AG09309 (cell line): ENCODE measurements at regions not wholly inside any gene's neighbourhood (a gene's known extent, or its start where the extent isn't known, plus 50 kb on each side); places are given as distances from the start of the nearest gene placed in this dataset.

Source experiments
- DNase-seq: peaks from one replicate; pipeline ENCODE4 v3.0.0-alpha.2; 2010; ENCODE audit warnings: low read depth
- H3K4me3 ChIP-seq: 2 replicates; pipeline ENCODE4 v1.5.1; 2011; ENCODE audit warnings: mild to moderate bottlenecking, low read depth, low read length, moderate library complexity; ENCODE audit not compliant: control insufficient read depth
- CTCF ChIP-seq: IDR thresholded peaks from 2 replicates; pipeline ENCODE4 v1.5.1; 2011; ENCODE audit warnings: mild to moderate bottlenecking, low read depth, low read length, inconsistent platforms; ENCODE audit not compliant: insufficient read depth, control insufficient read depth; ENCODE audit errors: missing control alignments

- no peak overlapping the region for H3K4me3 ChIP-seq
- DNase-seq, result no peak
- no peak for TF ChIP-seq CTCF
These were observed 860.1 kb upstream of the INTU start for GRCh38 chr4:126772662-126773061.

- no peak for TF ChIP-seq CTCF
- no peak for DNase-seq
- H3K4me3 ChIP-seq, result no peak overlapping the region
These were observed 857.2 kb upstream of the INTU start for GRCh38 chr4:126775485-126776106.

GRCh38 chr4:126776361-126776760 lies 856.4 kb upstream of the INTU start:
- no peak for DNase-seq
- no peak overlapping the region for H3K4me3 ChIP-seq
- TF ChIP-seq CTCF, result no peak

GRCh38 chr4:126777649-126778048 lies 855.1 kb upstream of the INTU start:
- peak; percentile 56 for DNase-seq
- no peak for TF ChIP-seq CTCF

GRCh38 chr4:126778348-126778747 lies 854.4 kb upstream of the INTU start:
- peak; percentile 34 for DNase-seq
- H3K4me3 ChIP-seq, result no peak overlapping the region
- TF ChIP-seq CTCF, result no peak

More at GRCh38 chr4:126777649-126778048, 855.1 kb upstream of the INTU start:
- H3K4me3 ChIP-seq, result no peak overlapping the region

- no peak for DNase-seq
- H3K4me3 ChIP-seq, result no peak overlapping the region
- no peak for TF ChIP-seq CTCF
These were observed 853.8 kb upstream of the INTU start for GRCh38 chr4:126779001-126779400.

GRCh38 chr4:126779436-126780166 lies 853.2 kb upstream of the INTU start:
- DNase-seq, result no peak
- no peak for TF ChIP-seq CTCF
- H3K4me3 ChIP-seq, result peak overlapping the region; percentile 24
